ENCODE measurements at regions not wholly inside any gene's neighbourhood (a gene's known extent, or its start where the extent isn't known, plus 50 kb on each side); places are given as distances from the start of the nearest gene placed in this dataset.
A peak's percentile ranks its signal among the peaks of the same experiment; 100 is the strongest.

- peaks cover 0 to 22% (median 15%) of the 10 kb centered on the region in 4 donors for H3K9me3 ChIP-seq
- no peaks in the 10 kb centered on the region for H3K36me3 ChIP-seq
- no peak for DNase-seq (ENCODE audit: extremely low spot score)
- no peak for TF ChIP-seq POLR2A (IDR thresholded peaks at IDR 0.05; ENCODE audit: low read depth)
- no peak for TF ChIP-seq CTCF (IDR thresholded peaks at IDR 0.05)
- TF ChIP-seq POLR2AphosphoS5 (IDR thresholded peaks at IDR 0.05): no peak
- TF ChIP-seq EP300 (IDR thresholded peaks at IDR 0.05): no peak
- WGBS: 87% methylated on average over 6 of the region's 6 CpGs
- peaks cover 0 to 13% (median 6%) of the 10 kb centered on the region in 4 donors for H3K4me1 ChIP-seq
- H3K4me3 ChIP-seq: no peak overlapping the region
- H3K27ac ChIP-seq (replicated peaks in 1 of 4): peak overlapping the region in 1 of 4 donors; percentile 10
- intact Hi-C loops (cut with DNase I): no loop called here
- H3K27me3 ChIP-seq: no peaks in the 10 kb centered on the region
Measured at GRCh38 chr6:156021746-156022396, 566.2 kb upstream of the NOX3 start.

GRCh38 chr6:156017838-156018237 is 562.2 kb upstream of the NOX3 start:
- 87% methylated on average over 3 of the region's 3 CpGs for WGBS
- Histone ChIP-seq H3K4me3 (no peak overlapping the region), H3K36me3 (no peaks in the 10 kb centered on the region), H3K4me1 (peaks cover 0 to 30% (median 22%) of the 10 kb centered on the region in 4 donors), H3K9me3 (no peaks in the 10 kb centered on the region), H3K27me3 (no peaks in the 10 kb centered on the region), H3K27ac (replicated peaks in 1 of 4) (no peak overlapping the region)
- TF ChIP-seq EP300 (IDR thresholded peaks at IDR 0.05): no peak
- no peak for DNase-seq (ENCODE audit: extremely low spot score)
- intact Hi-C loops (cut with DNase I): no loop called here

- peaks cover 0 to 26% (median 20%) of the 10 kb centered on the region in 4 donors for H3K4me1 ChIP-seq
- no peak overlapping the region for H3K27ac ChIP-seq (replicated peaks in 1 of 4)
- WGBS: 90% methylated on average over 7 of the region's 7 CpGs
- H3K36me3 ChIP-seq: no peaks in the 10 kb centered on the region
- no peaks in the 10 kb centered on the region for H3K27me3 ChIP-seq
- H3K9me3 ChIP-seq: no peaks in the 10 kb centered on the region
- intact Hi-C loops (cut with DNase I): no loop called here
- no peak overlapping the region for H3K4me3 ChIP-seq
- DNase-seq (ENCODE audit: extremely low spot score): no peak
- TF ChIP-seq POLR2AphosphoS5 (IDR thresholded peaks at IDR 0.05) (no peak), POLR2A (IDR thresholded peaks at IDR 0.05; ENCODE audit: low read depth) (no peak), EP300 (IDR thresholded peaks at IDR 0.05) (no peak), CTCF (IDR thresholded peaks at IDR 0.05) (no peak)
Measured at GRCh38 chr6:156016186-156016976, 560.7 kb upstream of the NOX3 start.

- no peaks in the 10 kb centered on the region for H3K36me3 ChIP-seq
- 67% methylated on average over 4 of the region's 4 CpGs for WGBS
- H3K9me3 ChIP-seq: no peaks in the 10 kb centered on the region
- peak overlapping the region in 2 of 4 donors; percentile 39 to 52 for H3K27ac ChIP-seq (replicated peaks in 1 of 4)
- peaks cover 0 to 22% (median 18%) of the 10 kb centered on the region in 4 donors for H3K4me1 ChIP-seq
- no peak for TF ChIP-seq CTCF (IDR thresholded peaks at IDR 0.05)
- no peak for TF ChIP-seq EP300 (IDR thresholded peaks at IDR 0.05)
- no peak for TF ChIP-seq POLR2A (IDR thresholded peaks at IDR 0.05; ENCODE audit: low read depth)
- TF ChIP-seq POLR2AphosphoS5 (IDR thresholded peaks at IDR 0.05): no peak
- no peak for DNase-seq (ENCODE audit: extremely low spot score)
- intact Hi-C loops (cut with DNase I): no loop called here
- no peaks in the 10 kb centered on the region for H3K27me3 ChIP-seq
- H3K4me3 ChIP-seq: no peak overlapping the region
Measured at GRCh38 chr6:156013155-156013554, 557.5 kb upstream of the NOX3 start.

- TF ChIP-seq CTCF (IDR thresholded peaks at IDR 0.05) (no peak), EP300 (IDR thresholded peaks at IDR 0.05) (no peak), POLR2A (IDR thresholded peaks at IDR 0.05; ENCODE audit: low read depth) (no peak), POLR2AphosphoS5 (IDR thresholded peaks at IDR 0.05) (no peak)
- 88% methylated on average over 1 of the region's 1 CpG for WGBS
- peaks cover 0 to 22% (median 16%) of the 10 kb centered on the region in 4 donors for H3K4me1 ChIP-seq
- intact Hi-C loops (cut with DNase I): no loop called here
- H3K36me3 ChIP-seq: no peaks in the 10 kb centered on the region
- DNase-seq (ENCODE audit: extremely low spot score): no peak
- no peak overlapping the region for H3K27ac ChIP-seq (replicated peaks in 1 of 4)
- H3K9me3 ChIP-seq: no peaks in the 10 kb centered on the region
- H3K4me3 ChIP-seq: no peak overlapping the region
- no peaks in the 10 kb centered on the region for H3K27me3 ChIP-seq
Measured at GRCh38 chr6:156009656-156010055, 554.0 kb upstream of the NOX3 start.

Measured in esophagus muscularis mucosa (tissue), 4 donors.